ENCODE measurements at regions not wholly inside any gene's neighbourhood (a gene's known extent, or its start where the extent isn't known, plus 50 kb on each side); places are given as distances from the start of the nearest gene placed in this dataset.

- TF ChIP-seq POLR2AphosphoS5 (IDR thresholded peaks at IDR 0.05; ENCODE audit: insufficient read depth, low read depth, low read length) (no peak), POLR2A (IDR thresholded peaks at IDR 0.05; ENCODE audit: low read depth, low read length) (no peak), CTCF (IDR thresholded peaks at IDR 0.05; ENCODE audit: extremely low read depth in 1 of 2, insufficient read depth in 1 of 2, low read depth in 1 of 2, low read length in 2 of 2) (no peak), JUN (IDR thresholded peaks at IDR 0.05; ENCODE audit: borderline replicate concordance, insufficient read depth, insufficient read length, low read depth) (no peak)
Measured at GRCh38 chr18:39761273-39761672, 2193.8 kb upstream of the PIK3C3 start.

Measured in endothelial cell of umbilical vein (primary cell).